Thoracic aorta (tissue), 2 donors: ENCODE measurements at regions not wholly inside any gene's neighbourhood (a gene's known extent, or its start where the extent isn't known, plus 50 kb on each side); places are given as distances from the start of the nearest gene placed in this dataset.
A peak's percentile ranks its signal among the peaks of the same experiment; 100 is the strongest.

ENCODE experiments used
- ATAC-seq: fragments of 150-250 bp; one replicate; pipeline ENCODE4 v1.8.0; 2017; ENCODE audit warnings: low read depth; ENCODE audit not compliant: insufficient number of reproducible peaks, low FRiP score
- DNase-seq: peaks from one replicate; pipeline ENCODE4 v3.0.0-alpha.2; 2020; ENCODE audit warnings: low spot score
- H3K27ac ChIP-seq, 2 donors: fragments of 200-600 bp; sonication (generic); 1 replicate in 1 of 2; 2 replicates in 1 of 2; pipeline ENCODE4 v1.5.1; 2016; ENCODE audit warnings: mild to moderate bottlenecking in 2 of 2, moderate library complexity in 2 of 2
- H3K27me3 ChIP-seq: fragments of 200-600 bp; sonication (generic); replicated peaks from 2 replicates; pipeline ENCODE4 v1.6.0; 2016; ENCODE audit warnings: mild to moderate bottlenecking; ENCODE audit not compliant: insufficient read depth
- H3K36me3 ChIP-seq: fragments of 200-600 bp; sonication (generic); one replicate; pipeline ENCODE4 v1.5.1; 2016
- H3K4me1 ChIP-seq, 2 donors: fragments of 200-600 bp; sonication (generic); 1 replicate in 1 of 2; 2 replicates in 1 of 2; pipeline versions ENCODE4 v1.5.1 to v1.6.0; 2016; ENCODE audit warnings: low read depth in 2 of 2, mild to moderate bottlenecking in 1 of 2; ENCODE audit not compliant: control insufficient read depth in 1 of 2
- H3K4me3 ChIP-seq: fragments of 200-600 bp; sonication (generic); 2 replicates; pipeline ENCODE4 v1.5.1; 2016; ENCODE audit warnings: mild to moderate bottlenecking
- H3K9me3 ChIP-seq: fragments of 200-600 bp; sonication (generic); 2 replicates; pipeline ENCODE4 v1.5.1; 2016
- TF ChIP-seq, protein P1 (sequence below): fragments of 200-600 bp; sonication (generic); IDR thresholded peaks from one replicate; pipeline ENCODE4 v1.5.1; 2019; ENCODE audit warnings: antibody characterized with exemption

DNA sequence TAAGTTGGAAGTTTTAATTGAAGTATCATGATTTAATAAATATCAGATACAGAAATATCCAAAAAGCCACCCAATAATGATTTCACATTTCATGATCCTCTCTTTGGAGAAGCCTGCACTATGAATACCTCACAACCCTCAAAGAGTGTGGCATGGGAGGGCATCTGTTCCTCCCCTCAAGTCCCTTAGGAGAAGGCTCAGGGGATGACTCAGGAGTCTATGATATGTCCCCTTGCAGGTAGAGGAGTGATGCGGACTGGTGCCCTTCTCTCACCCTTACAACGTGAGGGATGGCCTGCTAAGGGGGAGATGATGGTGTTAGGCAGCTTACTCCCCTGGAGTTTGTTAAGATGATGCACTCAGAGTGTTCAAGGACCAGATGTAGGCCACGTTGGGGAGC is 303.3 kb upstream of the DUSP10 start:
- no peak overlapping the region for H3K27ac ChIP-seq
- no peak for ATAC-seq
- TF ChIP-seq, protein P1, sequence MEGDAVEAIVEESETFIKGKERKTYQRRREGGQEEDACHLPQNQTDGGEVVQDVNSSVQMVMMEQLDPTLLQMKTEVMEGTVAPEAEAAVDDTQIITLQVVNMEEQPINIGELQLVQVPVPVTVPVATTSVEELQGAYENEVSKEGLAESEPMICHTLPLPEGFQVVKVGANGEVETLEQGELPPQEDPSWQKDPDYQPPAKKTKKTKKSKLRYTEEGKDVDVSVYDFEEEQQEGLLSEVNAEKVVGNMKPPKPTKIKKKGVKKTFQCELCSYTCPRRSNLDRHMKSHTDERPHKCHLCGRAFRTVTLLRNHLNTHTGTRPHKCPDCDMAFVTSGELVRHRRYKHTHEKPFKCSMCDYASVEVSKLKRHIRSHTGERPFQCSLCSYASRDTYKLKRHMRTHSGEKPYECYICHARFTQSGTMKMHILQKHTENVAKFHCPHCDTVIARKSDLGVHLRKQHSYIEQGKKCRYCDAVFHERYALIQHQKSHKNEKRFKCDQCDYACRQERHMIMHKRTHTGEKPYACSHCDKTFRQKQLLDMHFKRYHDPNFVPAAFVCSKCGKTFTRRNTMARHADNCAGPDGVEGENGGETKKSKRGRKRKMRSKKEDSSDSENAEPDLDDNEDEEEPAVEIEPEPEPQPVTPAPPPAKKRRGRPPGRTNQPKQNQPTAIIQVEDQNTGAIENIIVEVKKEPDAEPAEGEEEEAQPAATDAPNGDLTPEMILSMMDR = no peak

DNA sequence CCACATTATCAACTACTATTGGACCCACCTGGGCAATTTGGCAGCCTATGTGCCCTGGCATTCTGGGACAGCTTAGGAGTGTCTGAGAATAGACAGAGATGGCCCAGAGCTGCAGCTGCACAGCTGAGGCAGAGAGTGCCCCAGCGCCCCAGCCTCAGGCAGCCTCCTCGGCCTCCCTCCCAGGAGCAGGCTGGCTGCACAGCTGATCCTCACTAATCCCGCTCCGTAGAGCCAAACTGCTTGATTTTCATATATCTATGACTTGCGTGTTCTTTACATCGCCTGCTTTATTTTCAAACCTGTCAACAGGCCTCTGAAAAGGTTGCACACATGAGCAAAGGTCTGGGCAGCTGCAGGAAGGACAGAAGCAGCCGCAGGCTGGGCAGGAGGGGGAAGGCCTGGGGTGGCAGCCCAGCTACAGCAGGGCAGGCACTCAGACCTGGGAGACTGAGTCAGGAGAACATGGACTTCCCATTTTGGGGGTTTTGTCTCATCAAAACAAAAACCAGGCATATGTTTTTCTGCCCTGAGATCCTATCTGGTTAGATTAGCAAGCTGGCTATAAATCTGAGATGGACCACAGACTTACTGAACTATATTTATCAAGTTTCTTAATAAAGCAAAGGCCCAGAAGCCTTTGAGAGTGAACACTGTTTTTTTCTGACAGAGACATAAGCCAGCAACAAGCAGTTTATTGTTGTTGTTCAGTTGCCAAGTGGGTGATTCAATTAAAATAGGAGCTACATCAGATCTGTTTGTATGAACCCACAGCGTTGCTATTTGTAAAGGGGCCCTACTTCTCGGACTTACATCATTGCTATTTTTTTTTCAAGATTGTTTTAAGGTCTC is 301.8 kb upstream of the DUSP10 start:
- TF ChIP-seq, protein P1 = no peak
- H3K9me3 ChIP-seq = no peaks in the 10 kb centered on the region
- no peaks in the 10 kb centered on the region for H3K27me3 ChIP-seq
- H3K36me3 ChIP-seq = no peaks in the 10 kb centered on the region
- no peak overlapping the region for H3K4me3 ChIP-seq
- peak; percentile 59 for ATAC-seq
- H3K27ac ChIP-seq = peak overlapping the region; percentile 32 to 76
- H3K4me1 ChIP-seq = peaks cover 6 to 25% of the 10 kb centered on the region in 2 donors
- no peak for DNase-seq

More for the DNA sequence above, 303.3 kb upstream of the DUSP10 start:
- Histone ChIP-seq H3K4me3 (no peak overlapping the region), H3K36me3 (no peaks in the 10 kb centered on the region), H3K9me3 (no peaks in the 10 kb centered on the region), H3K27me3 (no peaks in the 10 kb centered on the region), H3K4me1 (peaks cover 6 to 19% of the 10 kb centered on the region in 2 donors)
- DNase-seq = no peak

GRCh38 chr1:222042120-222042519 is 300.2 kb upstream of the DUSP10 start:
- Histone ChIP-seq H3K27ac (no peak overlapping the region), H3K27me3 (no peaks in the 10 kb centered on the region), H3K4me1 (peaks cover 6 to 25% of the 10 kb centered on the region in 2 donors), H3K4me3 (no peak overlapping the region), H3K9me3 (no peaks in the 10 kb centered on the region), H3K36me3 (no peaks in the 10 kb centered on the region)
- ATAC-seq (no peak), DNase-seq (no peak)
- TF ChIP-seq, protein P1 = no peak

DNA sequence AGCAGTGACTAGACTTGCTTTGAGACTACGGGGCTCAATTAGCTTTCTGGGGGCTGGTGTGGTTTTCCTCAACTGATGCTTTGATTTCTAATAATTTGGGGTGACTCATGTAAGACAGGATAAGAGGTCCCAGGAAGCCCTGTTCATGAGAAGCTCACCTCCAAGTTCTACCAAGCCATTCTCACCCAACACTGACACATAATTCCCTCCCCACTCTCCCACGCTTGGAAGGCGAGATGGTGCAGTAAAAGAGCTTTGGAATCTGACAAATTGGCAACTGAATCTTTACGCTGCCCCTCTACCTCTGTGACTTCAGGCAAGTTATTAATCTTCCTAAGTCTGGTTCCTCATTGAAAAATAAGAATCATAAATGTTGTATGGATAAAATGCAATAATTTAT is 299.1 kb upstream of the DUSP10 start:
- no peak for ATAC-seq
- Histone ChIP-seq H3K4me1 (peaks cover 6 to 25% of the 10 kb centered on the region in 2 donors), H3K27me3 (no peaks in the 10 kb centered on the region), H3K27ac (no peak overlapping the region), H3K9me3 (no peaks in the 10 kb centered on the region), H3K36me3 (no peaks in the 10 kb centered on the region), H3K4me3 (no peak overlapping the region)
- TF ChIP-seq, protein P1 = no peak
- DNase-seq = no peak

- Histone ChIP-seq H3K36me3 (no peaks in the 10 kb centered on the region), H3K4me1 (peaks cover 6 to 25% of the 10 kb centered on the region in 2 donors), H3K4me3 (no peak overlapping the region), H3K27me3 (no peaks in the 10 kb centered on the region), H3K27ac (no peak overlapping the region), H3K9me3 (no peaks in the 10 kb centered on the region)
- DNase-seq (no peak), ATAC-seq (no peak)
- TF ChIP-seq, protein P1 = no peak
Observed at GRCh38 chr1:222040121-222040805, 298.4 kb upstream of the DUSP10 start.
